ENCODE measurements at regions not wholly inside any gene's neighbourhood (a gene's known extent, or its start where the extent isn't known, plus 50 kb on each side); places are given as distances from the start of the nearest gene placed in this dataset.

- Histone ChIP-seq H3K4me3 (no peak overlapping the region), H3K36me3 (no peaks in the 10 kb centered on the region), H3K4me1 (no peaks in the 10 kb centered on the region), H3K9me3 (peaks cover 0 to 5% (median 0%) of the 10 kb centered on the region in 12 donors), H3K27me3 (no peaks in the 10 kb centered on the region), H3K27ac (no peak overlapping the region)
- ATAC-seq (no peak), DNase-seq (no peak)
- intact Hi-C loops (cut with DNase I) = no loop called here
- no peak for TF ChIP-seq POLR2A (IDR thresholded peaks at IDR 0.05)
- TF ChIP-seq CTCF (IDR thresholded peaks at IDR 0.05) = no peak
- 51 to 59% (median 57%) methylated on average over 3 of the region's 3 CpGs for WGBS, 4 donors
These were observed 542.0 kb downstream of the SNAPC1 start for GRCh38 chr14:62304257-62304656.

- H3K9me3 ChIP-seq = peaks cover 0 to 5% (median 0%) of the 10 kb centered on the region in 12 donors
- no peaks in the 10 kb centered on the region for H3K27me3 ChIP-seq
- no peak for ATAC-seq
- no peaks in the 10 kb centered on the region for H3K36me3 ChIP-seq
- no peak overlapping the region for H3K27ac ChIP-seq
- H3K4me1 ChIP-seq = no peaks in the 10 kb centered on the region
- H3K4me3 ChIP-seq = no peak overlapping the region
- no peak for DNase-seq
- intact Hi-C loops (cut with DNase I) = no loop called here
- WGBS, 4 donors = 78 to 96% (median 91%) methylated on average over 3 of the region's 3 CpGs
- no peak for TF ChIP-seq CTCF (IDR thresholded peaks at IDR 0.05)
- TF ChIP-seq POLR2A (IDR thresholded peaks at IDR 0.05) = no peak
These were observed 545.6 kb downstream of the SNAPC1 start for GRCh38 chr14:62307844-62308243.

- DNase-seq (no peak), ATAC-seq (no peak)
- intact Hi-C loops (cut with DNase I) = no loop called here
- TF ChIP-seq POLR2A (IDR thresholded peaks at IDR 0.05) = no peak
- no peak for TF ChIP-seq CTCF (IDR thresholded peaks at IDR 0.05)
- no peak overlapping the region for H3K4me3 ChIP-seq
- WGBS, 4 donors = 59 to 79% (median 69%) methylated on average over 3 of the region's 3 CpGs
- H3K27ac ChIP-seq = no peak overlapping the region
- peaks cover 0 to 5% (median 0%) of the 10 kb centered on the region in 12 donors for H3K9me3 ChIP-seq
- H3K27me3 ChIP-seq = no peaks in the 10 kb centered on the region
- no peaks in the 10 kb centered on the region for H3K4me1 ChIP-seq
- H3K36me3 ChIP-seq = no peaks in the 10 kb centered on the region
These were observed 546.1 kb downstream of the SNAPC1 start for GRCh38 chr14:62308316-62308715.

GRCh38 chr14:62308891-62309290 is 546.7 kb downstream of the SNAPC1 start:
- H3K27me3 ChIP-seq = no peaks in the 10 kb centered on the region
- TF ChIP-seq POLR2A (IDR thresholded peaks at IDR 0.05) = no peak
- no peak for TF ChIP-seq CTCF (IDR thresholded peaks at IDR 0.05)
- ATAC-seq (no peak), DNase-seq (no peak)
- no peak overlapping the region for H3K27ac ChIP-seq
- no peak overlapping the region for H3K4me3 ChIP-seq
- intact Hi-C loops (cut with DNase I) = no loop called here
- H3K36me3 ChIP-seq = no peaks in the 10 kb centered on the region
- H3K9me3 ChIP-seq = peaks cover 0 to 5% (median 0%) of the 10 kb centered on the region in 12 donors
- no peaks in the 10 kb centered on the region for H3K4me1 ChIP-seq
- WGBS, 4 donors = 42 to 51% (median 44%) methylated on average over 4 of the region's 4 CpGs

Measured in heart left ventricle (tissue), 16 donors.